ENCODE measurements at regions not wholly inside any gene's neighbourhood (a gene's known extent, or its start where the extent isn't known, plus 50 kb on each side); places are given as distances from the start of the nearest gene placed in this dataset.
"Not testable (repeated sequence)": the region's sequence is repeated elsewhere in the genome, so short reads cannot be mapped to it uniquely, and the experiment has no call there.

DNA sequence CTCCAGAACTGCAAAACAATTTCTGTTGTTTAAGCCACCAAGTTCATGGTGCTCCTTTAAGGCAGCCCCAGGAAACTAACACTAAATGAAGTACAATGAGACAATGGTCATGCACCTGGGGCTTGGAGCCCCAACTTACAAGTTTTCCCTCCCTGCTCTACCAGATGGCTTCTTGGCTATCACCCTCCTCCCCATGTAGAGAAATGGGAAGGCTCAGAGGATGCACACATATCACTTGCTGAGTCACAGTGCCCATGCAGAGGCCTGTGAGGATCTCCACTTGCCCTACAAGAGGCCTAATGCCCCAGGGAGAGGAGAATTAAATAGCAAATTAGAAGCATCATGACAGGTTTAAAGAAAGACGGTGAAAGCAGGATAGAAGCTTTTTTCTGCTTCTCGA is 270.9 kb downstream of the TTC32 start:
- no peak overlapping the region for H3K4me3 ChIP-seq (ENCODE audit: low read depth, low read length)
- TF ChIP-seq, protein P1, sequence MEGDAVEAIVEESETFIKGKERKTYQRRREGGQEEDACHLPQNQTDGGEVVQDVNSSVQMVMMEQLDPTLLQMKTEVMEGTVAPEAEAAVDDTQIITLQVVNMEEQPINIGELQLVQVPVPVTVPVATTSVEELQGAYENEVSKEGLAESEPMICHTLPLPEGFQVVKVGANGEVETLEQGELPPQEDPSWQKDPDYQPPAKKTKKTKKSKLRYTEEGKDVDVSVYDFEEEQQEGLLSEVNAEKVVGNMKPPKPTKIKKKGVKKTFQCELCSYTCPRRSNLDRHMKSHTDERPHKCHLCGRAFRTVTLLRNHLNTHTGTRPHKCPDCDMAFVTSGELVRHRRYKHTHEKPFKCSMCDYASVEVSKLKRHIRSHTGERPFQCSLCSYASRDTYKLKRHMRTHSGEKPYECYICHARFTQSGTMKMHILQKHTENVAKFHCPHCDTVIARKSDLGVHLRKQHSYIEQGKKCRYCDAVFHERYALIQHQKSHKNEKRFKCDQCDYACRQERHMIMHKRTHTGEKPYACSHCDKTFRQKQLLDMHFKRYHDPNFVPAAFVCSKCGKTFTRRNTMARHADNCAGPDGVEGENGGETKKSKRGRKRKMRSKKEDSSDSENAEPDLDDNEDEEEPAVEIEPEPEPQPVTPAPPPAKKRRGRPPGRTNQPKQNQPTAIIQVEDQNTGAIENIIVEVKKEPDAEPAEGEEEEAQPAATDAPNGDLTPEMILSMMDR (IDR thresholded peaks at IDR 0.05; ENCODE audit: borderline replicate concordance, insufficient read depth, low read depth, low read length), result no peak

DNA sequence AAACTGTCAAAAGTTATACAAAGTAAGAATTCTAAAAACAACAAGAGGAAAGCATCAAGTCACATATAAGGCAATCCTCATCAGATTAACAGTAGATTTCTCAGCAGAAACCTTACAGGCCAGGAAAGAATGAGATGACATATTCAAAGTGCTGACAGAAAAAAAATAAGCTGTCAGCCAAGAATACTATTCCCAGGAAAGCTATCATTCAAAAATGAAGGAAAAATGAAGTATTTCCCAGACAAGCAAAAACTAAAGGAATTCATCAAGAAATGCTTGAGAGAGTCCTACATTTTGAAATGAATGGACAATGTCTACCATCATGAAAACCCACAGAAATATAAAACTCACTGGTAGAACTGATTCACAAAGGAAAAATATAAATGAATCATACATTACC is 268.9 kb upstream of the OSR1 start:
- TF ChIP-seq, protein P1 (IDR thresholded peaks at IDR 0.05; ENCODE audit: borderline replicate concordance, insufficient read depth, low read depth, low read length), result no peak
- no peak overlapping the region for H3K4me3 ChIP-seq (ENCODE audit: low read depth, low read length)

DNA sequence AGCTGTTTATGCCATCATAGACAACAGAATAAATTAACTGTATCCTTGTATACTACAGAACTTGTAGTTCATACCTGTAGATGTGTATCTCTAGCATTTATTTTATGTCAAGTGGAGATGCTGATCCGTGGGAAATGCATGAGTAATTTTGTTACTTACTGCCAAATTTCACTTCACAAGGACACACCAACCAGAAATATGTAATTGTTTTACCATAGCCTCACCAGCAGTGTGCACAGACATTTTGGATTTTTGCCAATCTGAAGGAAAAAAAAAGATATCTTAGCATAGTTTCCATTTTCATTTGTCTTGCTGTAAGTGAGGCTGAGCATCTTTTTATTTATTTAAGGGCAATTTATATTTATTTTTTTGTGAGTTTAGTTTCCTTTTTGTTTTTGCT is 265.1 kb upstream of the OSR1 start:
- no peak overlapping the region for H3K4me3 ChIP-seq (ENCODE audit: low read depth, low read length)
- TF ChIP-seq, protein P1 (IDR thresholded peaks at IDR 0.05; ENCODE audit: borderline replicate concordance, insufficient read depth, low read depth, low read length), result no peak

DNA sequence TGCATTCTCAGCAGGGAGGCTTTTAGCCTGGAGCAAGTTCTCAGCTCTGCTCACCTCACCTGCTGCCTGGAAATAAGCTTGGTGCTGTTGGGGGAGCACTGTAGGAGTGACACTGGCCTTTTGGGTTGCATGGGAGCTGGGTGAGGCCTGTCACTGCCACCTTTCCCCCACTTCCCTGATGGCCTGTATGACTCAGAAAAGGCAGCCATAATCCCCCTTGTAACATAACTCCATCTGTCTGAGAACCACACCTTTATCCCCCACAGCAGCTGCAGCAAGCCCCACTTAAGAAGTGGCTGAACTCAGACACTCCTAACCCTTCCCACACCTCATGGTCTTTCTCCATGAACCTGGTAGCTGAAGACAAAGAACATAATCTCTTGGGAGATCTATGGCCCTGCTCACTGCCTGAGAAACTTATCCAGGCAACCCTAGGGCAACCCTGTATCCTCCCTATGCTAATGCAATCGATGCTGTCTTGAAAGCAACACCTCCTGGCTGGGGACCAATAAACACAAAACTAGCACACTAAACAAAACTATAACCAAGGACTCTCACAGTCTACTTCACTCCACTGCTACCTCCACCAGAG is 258.9 kb upstream of the OSR1 start:
- no peak overlapping the region for H3K4me3 ChIP-seq (ENCODE audit: low read depth, low read length)
- TF ChIP-seq, protein P1 (IDR thresholded peaks at IDR 0.05; ENCODE audit: borderline replicate concordance, insufficient read depth, low read depth, low read length), result no peak

DNA sequence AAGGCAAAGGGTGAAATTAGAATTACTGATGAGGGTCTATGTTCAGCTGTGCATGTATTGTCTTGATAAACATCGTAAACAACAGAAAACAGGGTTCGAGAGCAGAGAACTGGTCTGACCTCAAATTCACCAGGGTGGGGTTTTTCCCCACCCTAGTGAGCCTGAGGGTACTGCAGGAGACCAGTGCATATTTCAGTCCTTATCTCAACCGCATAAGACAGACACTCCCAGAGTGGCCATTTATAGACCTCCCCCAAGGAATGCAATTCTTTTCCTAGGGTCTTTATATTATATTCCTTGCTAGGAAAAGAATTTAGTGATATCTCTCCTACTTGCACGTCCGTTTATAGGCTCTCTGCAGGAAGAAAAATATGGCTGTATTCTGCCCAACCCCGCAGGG is 257.0 kb upstream of the OSR1 start:
- not testable (repeated sequence) for H3K4me3 ChIP-seq (ENCODE audit: low read depth, low read length)

DNA sequence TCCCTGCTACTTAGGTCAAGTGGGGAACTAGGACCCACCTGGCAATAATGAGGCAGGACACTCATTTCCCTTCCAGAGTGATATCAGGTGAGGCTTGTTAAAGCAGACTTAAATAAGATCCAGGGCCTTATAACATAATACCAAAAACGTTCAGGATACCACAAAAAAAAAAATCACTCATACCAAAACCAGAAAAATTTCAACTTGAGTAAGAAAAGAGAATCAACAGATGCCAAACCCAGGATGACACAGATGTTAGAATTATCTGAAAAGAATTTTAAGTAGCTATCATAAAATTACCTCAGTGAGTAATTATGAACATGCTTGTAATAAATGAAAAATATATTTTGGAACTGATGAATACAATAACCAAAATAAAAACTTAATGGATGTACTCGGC is 255.6 kb upstream of the OSR1 start:
- H3K4me3 ChIP-seq (ENCODE audit: low read depth, low read length), result no peak overlapping the region
- TF ChIP-seq, protein P1 (IDR thresholded peaks at IDR 0.05; ENCODE audit: borderline replicate concordance, insufficient read depth, low read depth, low read length), result no peak

DNA sequence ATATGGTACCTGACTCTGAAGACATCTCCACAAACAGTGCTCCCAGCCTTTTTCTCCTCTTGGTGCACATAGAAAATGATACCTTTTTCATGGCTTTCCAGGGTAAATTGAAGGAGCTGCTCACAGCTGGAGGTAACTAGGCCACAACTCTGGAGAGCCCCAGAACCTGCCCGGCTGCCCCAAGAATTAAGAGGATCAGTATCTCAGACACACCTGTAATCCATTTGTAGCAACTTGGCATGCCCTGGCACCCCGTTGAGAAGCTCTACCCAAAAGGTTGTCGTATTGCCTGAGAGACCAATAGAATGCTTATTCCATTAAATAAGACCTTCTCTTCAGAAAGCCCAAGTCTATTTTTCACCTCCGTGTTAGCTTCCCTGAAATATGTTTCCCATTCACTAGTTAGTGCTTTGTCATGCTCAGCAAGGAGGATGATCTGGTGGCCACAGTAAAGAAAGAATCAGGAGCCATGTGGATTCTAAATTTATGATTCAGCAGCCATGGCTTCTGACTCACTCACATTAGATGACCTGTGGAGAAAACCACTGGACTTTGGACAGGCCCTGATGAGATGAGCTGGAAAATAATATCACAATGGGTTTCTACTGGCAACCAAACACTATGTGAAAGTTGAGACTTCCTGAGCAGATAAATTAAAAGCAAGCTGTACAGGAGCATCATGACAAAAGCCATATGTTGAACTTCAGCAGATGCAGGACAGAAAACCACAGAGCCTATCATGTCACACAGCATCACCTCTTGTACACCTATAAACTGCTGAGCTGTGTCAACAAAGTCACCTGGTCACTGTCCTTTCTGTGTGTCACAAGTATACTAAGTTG is 253.3 kb upstream of the OSR1 start:
- H3K4me3 ChIP-seq (ENCODE audit: low read depth, low read length), result no peak overlapping the region
- TF ChIP-seq, protein P1 (IDR thresholded peaks at IDR 0.05; ENCODE audit: borderline replicate concordance, insufficient read depth, low read depth, low read length), result no peak
